DND-41 (cell line): ENCODE measurements at regions not wholly inside any gene's neighbourhood (a gene's known extent, or its start where the extent isn't known, plus 50 kb on each side); places are given as distances from the start of the nearest gene placed in this dataset.

Experiments used
- ATAC-seq: fragments of 200-7000 bp; cut with Tn5 transposase; 3 replicates; pipeline ENCODE4 v1.9.1; 2021; ENCODE audit warnings: low read depth; ENCODE audit not compliant: insufficient read depth
- DNase-seq: peaks from one replicate; pipeline ENCODE4 v3.0.0-alpha.2; 2020
- H2AFZ ChIP-seq: 2 replicates; pipeline ENCODE4 v1.6.0; 2012; ENCODE audit warnings: low read depth, low read length
- H3K27ac ChIP-seq: 2 replicates; pipeline ENCODE4 v1.5.1; 2012; ENCODE audit warnings: low read length, inconsistent platforms
- H3K27me3 ChIP-seq: fragments of 200-600 bp; sonication (generic); 2 replicates; pipeline ENCODE4 v1.6.0; 2012; ENCODE audit warnings: low read length, mild to moderate bottlenecking, inconsistent platforms; ENCODE audit not compliant: insufficient read depth, poor library complexity
- H3K36me3 ChIP-seq: 2 replicates; pipeline ENCODE4 v1.5.1; 2012; ENCODE audit warnings: low read length, inconsistent platforms; ENCODE audit not compliant: insufficient read depth
- H3K4me1 ChIP-seq: 2 replicates; pipeline ENCODE4 v1.5.1; 2012; ENCODE audit warnings: mild to moderate bottlenecking, low read length; ENCODE audit not compliant: insufficient read depth
- H3K4me2 ChIP-seq: 2 replicates; pipeline ENCODE4 v1.6.0; 2012; ENCODE audit warnings: mild to moderate bottlenecking, moderate library complexity, low read length, inconsistent platforms; ENCODE audit not compliant: insufficient read depth
- H3K4me3 ChIP-seq, 2 experiments: fragments of 200-600 bp in 1 of 2; shearing (Covaris generic) in 1 of 2; 2 replicates each; pipeline ENCODE4 v1.5.1; 2012 to 2016; ENCODE audit warnings: inconsistent platforms in 2 of 2, low read length in 2 of 2, mild to moderate bottlenecking in 2 of 2, low read depth in 1 of 2, moderate library complexity in 1 of 2
- H3K79me2 ChIP-seq: 2 replicates; pipeline ENCODE4 v1.6.0; 2012; ENCODE audit warnings: low read length, inconsistent platforms; ENCODE audit not compliant: insufficient read depth
- H3K9ac ChIP-seq: 2 replicates; pipeline ENCODE4 v1.6.0; 2012; ENCODE audit warnings: low read depth, mild to moderate bottlenecking, inconsistent platforms, low read length, moderate library complexity
- H3K9me3 ChIP-seq: 2 replicates; pipeline ENCODE4 v1.5.1; 2012; ENCODE audit warnings: low read length, moderate library complexity, mild to moderate bottlenecking, inconsistent platforms; ENCODE audit not compliant: insufficient read depth, severe bottlenecking
- H4K20me1 ChIP-seq: 2 replicates; pipeline ENCODE4 v1.6.0; 2012; ENCODE audit warnings: low read length; ENCODE audit not compliant: insufficient read depth
- EZH2 ChIP-seq: IDR thresholded peaks from 3 replicates; pipeline ENCODE4 v1.6.1; 2012; ENCODE audit warnings: borderline replicate concordance, low read depth, mild to moderate bottlenecking, moderate library complexity, low read length, inconsistent platforms; ENCODE audit not compliant: severe bottlenecking
- TF ChIP-seq, protein P1 (sequence below): IDR thresholded peaks from 2 replicates; pipeline ENCODE4 v1.5.1; 2012; ENCODE audit warnings: borderline replicate concordance, low read length, moderate library complexity, mild to moderate bottlenecking; ENCODE audit not compliant: poor library complexity, severe bottlenecking; ENCODE audit errors: extremely low read depth

DNA sequence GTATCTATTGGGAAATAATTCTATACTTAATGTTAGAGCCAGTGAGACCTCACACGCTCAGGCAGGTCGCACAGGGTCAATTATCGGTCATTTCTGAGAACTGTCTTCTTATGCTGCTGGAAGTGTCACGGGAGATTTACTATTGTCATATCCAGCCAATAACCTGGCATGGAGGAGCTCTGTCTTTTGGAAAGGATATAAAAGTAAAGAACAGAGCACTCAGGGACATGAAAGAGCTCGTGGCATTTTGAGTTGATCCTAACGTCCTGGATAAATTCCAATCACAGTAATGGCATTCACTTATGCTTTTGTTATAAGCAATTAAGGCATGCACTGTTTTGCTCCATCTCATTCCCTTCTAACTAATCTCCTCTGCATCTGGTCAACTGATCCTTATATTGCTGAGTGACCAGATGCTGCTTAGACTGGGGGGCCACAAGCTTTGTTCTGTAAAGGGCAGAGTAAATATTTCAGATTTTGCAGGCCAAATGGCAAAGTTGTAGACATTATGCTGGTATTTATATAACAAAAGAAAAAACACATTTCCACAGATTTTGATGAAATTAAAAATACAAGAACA lies 453.5 kb upstream of the SMIM21 start:
- Histone ChIP-seq H3K36me3 (no peaks in the 10 kb centered on the region), H3K27ac (no peak overlapping the region), H3K4me3 (no peak overlapping the region), H3K27me3 (no peaks in the 10 kb centered on the region), H3K9me3 (no peaks in the 10 kb centered on the region), H3K79me2 (no peaks in the 10 kb centered on the region), H3K4me1 (no peaks in the 10 kb centered on the region), H2AFZ (no peak overlapping the region), H3K9ac (no peak overlapping the region), H3K4me2 (no peak overlapping the region), H4K20me1 (no peaks in the 10 kb centered on the region)
- TF ChIP-seq, protein P1, sequence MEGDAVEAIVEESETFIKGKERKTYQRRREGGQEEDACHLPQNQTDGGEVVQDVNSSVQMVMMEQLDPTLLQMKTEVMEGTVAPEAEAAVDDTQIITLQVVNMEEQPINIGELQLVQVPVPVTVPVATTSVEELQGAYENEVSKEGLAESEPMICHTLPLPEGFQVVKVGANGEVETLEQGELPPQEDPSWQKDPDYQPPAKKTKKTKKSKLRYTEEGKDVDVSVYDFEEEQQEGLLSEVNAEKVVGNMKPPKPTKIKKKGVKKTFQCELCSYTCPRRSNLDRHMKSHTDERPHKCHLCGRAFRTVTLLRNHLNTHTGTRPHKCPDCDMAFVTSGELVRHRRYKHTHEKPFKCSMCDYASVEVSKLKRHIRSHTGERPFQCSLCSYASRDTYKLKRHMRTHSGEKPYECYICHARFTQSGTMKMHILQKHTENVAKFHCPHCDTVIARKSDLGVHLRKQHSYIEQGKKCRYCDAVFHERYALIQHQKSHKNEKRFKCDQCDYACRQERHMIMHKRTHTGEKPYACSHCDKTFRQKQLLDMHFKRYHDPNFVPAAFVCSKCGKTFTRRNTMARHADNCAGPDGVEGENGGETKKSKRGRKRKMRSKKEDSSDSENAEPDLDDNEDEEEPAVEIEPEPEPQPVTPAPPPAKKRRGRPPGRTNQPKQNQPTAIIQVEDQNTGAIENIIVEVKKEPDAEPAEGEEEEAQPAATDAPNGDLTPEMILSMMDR = no peak
- no peak for TF ChIP-seq EZH2
- DNase-seq (no peak), ATAC-seq (no peak)

DNA sequence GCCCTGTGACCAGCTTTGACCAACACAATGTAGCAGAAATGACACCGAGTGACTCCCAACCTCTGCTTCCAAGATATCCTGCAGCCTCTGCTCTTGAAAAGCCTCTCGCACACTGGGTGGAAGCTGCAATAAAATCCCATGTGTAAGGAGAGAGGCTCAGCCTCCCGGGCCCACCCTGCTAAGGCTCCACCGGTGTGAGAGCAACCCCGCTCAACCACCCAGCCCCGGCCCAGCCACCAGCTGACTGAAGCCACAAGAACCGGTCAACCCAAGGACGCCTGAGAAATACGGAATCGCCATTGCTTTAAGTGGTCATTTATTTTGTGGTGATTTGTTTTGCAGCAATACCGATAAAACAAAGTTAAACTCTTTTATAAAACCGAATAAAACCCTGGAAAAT lies 452.8 kb upstream of the SMIM21 start:
- Histone ChIP-seq H3K4me3 (no peak overlapping the region), H3K4me2 (no peak overlapping the region), H4K20me1 (no peaks in the 10 kb centered on the region), H3K9ac (no peak overlapping the region), H3K9me3 (no peaks in the 10 kb centered on the region), H3K27ac (no peak overlapping the region), H3K79me2 (no peaks in the 10 kb centered on the region), H3K36me3 (no peaks in the 10 kb centered on the region), H3K27me3 (no peaks in the 10 kb centered on the region), H3K4me1 (no peaks in the 10 kb centered on the region), H2AFZ (no peak overlapping the region)
- no peak for ATAC-seq
- TF ChIP-seq, protein P1 = no peak
- no peak for TF ChIP-seq EZH2
- DNase-seq = no peak

DNA sequence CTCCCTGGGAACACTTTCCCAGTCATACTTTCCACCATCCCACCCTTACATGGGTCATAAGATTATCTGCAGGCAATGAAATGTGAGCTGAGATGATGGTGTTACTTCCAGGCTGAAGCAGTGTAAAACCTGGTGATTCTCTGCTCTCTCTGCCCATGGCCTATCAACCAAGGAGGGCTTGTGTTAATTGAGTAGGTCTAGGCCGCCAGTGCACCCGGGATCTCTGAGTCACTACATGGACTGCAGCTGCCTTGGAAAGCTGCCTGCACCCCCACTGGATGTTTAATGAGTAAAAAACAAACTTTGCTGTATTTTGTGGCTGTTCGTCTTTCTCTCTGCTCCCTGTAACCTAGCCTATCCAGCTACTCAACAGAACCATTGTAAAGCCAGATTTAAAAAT lies 451.7 kb upstream of the SMIM21 start:
- H4K20me1 ChIP-seq = no peaks in the 10 kb centered on the region
- TF ChIP-seq, protein P1 = no peak
- no peak for TF ChIP-seq EZH2
- H3K36me3 ChIP-seq = no peaks in the 10 kb centered on the region
- H2AFZ ChIP-seq = no peak overlapping the region
- H3K79me2 ChIP-seq = no peaks in the 10 kb centered on the region
- no peaks in the 10 kb centered on the region for H3K27me3 ChIP-seq
- DNase-seq (no peak), ATAC-seq (no peak)
- H3K9me3 ChIP-seq = no peaks in the 10 kb centered on the region
- H3K4me1 ChIP-seq = no peaks in the 10 kb centered on the region
- no peak overlapping the region for H3K4me3 ChIP-seq
- no peak overlapping the region for H3K27ac ChIP-seq
- H3K9ac ChIP-seq = no peak overlapping the region
- no peak overlapping the region for H3K4me2 ChIP-seq

DNA sequence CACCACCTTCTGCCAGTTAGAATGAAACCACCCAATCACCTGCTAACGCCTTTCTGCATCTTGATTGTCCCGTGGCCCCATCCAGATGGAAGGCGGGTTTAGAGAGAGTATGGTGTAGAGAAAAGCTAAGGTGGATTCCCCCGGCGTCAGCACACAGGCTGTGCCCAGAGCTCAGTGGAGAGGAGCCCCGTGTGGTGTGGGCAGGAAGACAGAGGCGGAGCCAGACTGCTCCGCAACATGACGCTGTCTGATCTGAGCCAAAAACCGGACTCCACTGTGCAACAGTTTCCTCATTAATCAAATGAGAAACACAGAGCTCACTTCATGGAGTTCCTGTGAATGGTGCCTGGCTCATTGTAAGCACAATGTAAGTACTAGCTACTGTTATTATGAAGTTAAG lies 448.1 kb upstream of the SMIM21 start:
- H3K27me3 ChIP-seq = peaks cover 4% of the 10 kb centered on the region
- H3K27ac ChIP-seq = no peak overlapping the region
- no peaks in the 10 kb centered on the region for H3K9me3 ChIP-seq
- no peaks in the 10 kb centered on the region for H4K20me1 ChIP-seq
- no peak overlapping the region for H3K9ac ChIP-seq
- no peak overlapping the region for H3K4me2 ChIP-seq
- TF ChIP-seq, protein P1 = no peak
- no peak for TF ChIP-seq EZH2
- no peak for ATAC-seq
- H3K36me3 ChIP-seq = no peaks in the 10 kb centered on the region
- H2AFZ ChIP-seq = no peak overlapping the region
- H3K4me3 ChIP-seq = no peak overlapping the region
- H3K4me1 ChIP-seq = no peaks in the 10 kb centered on the region
- no peaks in the 10 kb centered on the region for H3K79me2 ChIP-seq
- DNase-seq = no peak
